Activated B cell treated with CpG ODN at 0.5 μM for 24 hours (primary cell): ENCODE measurements at regions not wholly inside any gene's neighbourhood (a gene's known extent, or its start where the extent isn't known, plus 50 kb on each side); places are given as distances from the start of the nearest gene placed in this dataset.

Experiments used
- ATAC-seq: fragments of 200-7000 bp; cut with Tn5 transposase; one replicate; pipeline ENCODE4 v1.10.0; 2021; ENCODE audit warnings: low read depth, mild to moderate bottlenecking, moderate library complexity
- CTCF ChIA-PET: fragments of 350-600 bp; sonication (Branson Sonifier 250); formaldehyde crosslinking; loops from one replicate; lab custom pipeline; 2021; ENCODE audit warnings: antibody characterized with exemption; lab: Charles Lee
- POLR2A ChIA-PET: fragments of 350-600 bp; sonication (Branson Sonifier 250); formaldehyde crosslinking; loops from one replicate; lab custom pipeline; 2021; ENCODE audit warnings: antibody characterized with exemption; lab: Charles Lee
- DNase-seq: peaks from one replicate; pipeline ENCODE4 v3.0.0; 2022
- H3K27ac Mint-ChIP-seq: one replicate; pipeline ENCODE4 v1.8.0; 2020; ENCODE audit warnings: mixed read lengths
- H3K27me3 Mint-ChIP-seq: one replicate; pipeline ENCODE4 v1.8.0; 2021; ENCODE audit warnings: mixed read lengths
- H3K36me3 Mint-ChIP-seq: one replicate; pipeline ENCODE4 v1.8.0; 2021; ENCODE audit warnings: low read depth, mixed read lengths
- H3K4me1 Mint-ChIP-seq: one replicate; pipeline ENCODE4 v1.8.0; 2021; ENCODE audit warnings: mixed read lengths
- H3K4me3 Mint-ChIP-seq: one replicate; pipeline ENCODE4 v1.8.0; 2020; ENCODE audit warnings: mild to moderate bottlenecking, mixed read lengths
- H3K9me3 Mint-ChIP-seq: one replicate; pipeline ENCODE4 v1.8.0; 2020; ENCODE audit warnings: mixed read lengths
- intact Hi-C: fragments of 100-400 bp; cut with micrococcal nuclease; formaldehyde crosslinking; loops from one replicate; pipeline ENCODE4 v1.15.1; 2024
- TF ChIP-seq, protein P1 (sequence below): fragments of 200-600 bp; IDR thresholded peaks from one replicate; pipeline ENCODE4 v1.8.0; 2022; ENCODE audit warnings: antibody characterized with exemption, mild to moderate bottlenecking

DNA sequence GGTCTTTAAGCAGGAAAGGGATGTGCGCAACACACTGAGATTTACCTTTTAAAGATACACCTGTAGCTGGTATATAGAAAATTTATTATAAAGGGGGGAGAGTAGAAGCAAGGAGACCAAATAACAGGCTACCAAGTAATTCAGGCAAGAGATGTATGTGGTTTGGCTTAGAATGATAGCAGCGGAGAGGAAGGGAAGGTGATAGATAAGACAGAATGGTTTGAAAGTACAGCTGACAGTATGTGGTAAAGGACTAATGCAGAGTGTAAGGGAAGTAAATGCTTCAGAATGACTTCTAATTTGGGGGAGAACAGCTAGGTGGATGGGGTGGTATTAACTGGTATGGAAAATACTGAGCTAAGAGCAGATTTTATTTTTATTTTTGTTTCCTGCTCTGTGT, 308.9 kb downstream of the ANTXR2 start:
- H3K4me3 Mint-ChIP-seq: no peak overlapping the region
- CTCF ChIA-PET: no interaction called here
- no peaks in the 10 kb centered on the region for H3K36me3 Mint-ChIP-seq

DNA sequence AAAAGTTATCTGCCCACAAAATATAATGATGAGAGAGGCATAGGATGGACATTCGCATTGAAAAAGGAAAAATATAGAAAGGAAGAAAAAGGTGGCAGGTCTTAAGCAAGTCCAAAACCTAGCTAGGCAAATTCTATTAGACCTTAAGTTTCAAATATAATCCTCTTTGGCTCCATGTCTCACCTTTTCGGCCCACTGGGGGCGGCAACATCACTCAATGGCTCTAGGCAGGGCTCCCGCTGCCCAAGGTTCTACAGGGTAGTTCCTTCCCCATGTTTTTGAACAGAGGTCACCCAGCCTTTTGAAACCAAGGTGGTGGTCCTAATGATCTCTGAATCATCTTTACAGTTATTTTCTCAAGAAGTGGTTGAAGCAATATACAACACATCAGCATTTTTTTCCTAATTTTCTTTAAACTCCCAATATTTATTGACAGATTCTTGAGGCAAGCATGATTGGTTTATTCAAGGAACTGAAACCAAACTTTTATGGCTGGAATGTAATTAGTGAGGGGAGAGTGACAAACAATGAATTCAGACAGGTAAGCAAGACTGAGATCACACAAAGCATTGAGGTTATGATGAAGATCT, 309.4 kb downstream of the ANTXR2 start:
- POLR2A ChIA-PET: no interaction called here
- Mint-ChIP-seq H3K27me3 (no peaks in the 10 kb centered on the region), H3K9me3 (peaks cover 13% of the 10 kb centered on the region), H3K27ac (no peak overlapping the region), H3K4me1 (no peaks in the 10 kb centered on the region), H3K4me3 (no peak overlapping the region), H3K36me3 (no peaks in the 10 kb centered on the region)
- ATAC-seq (no peak), DNase-seq (no peak)
- CTCF ChIA-PET: no interaction called here
- intact Hi-C loops: no loop called here
- TF ChIP-seq, protein P1, sequence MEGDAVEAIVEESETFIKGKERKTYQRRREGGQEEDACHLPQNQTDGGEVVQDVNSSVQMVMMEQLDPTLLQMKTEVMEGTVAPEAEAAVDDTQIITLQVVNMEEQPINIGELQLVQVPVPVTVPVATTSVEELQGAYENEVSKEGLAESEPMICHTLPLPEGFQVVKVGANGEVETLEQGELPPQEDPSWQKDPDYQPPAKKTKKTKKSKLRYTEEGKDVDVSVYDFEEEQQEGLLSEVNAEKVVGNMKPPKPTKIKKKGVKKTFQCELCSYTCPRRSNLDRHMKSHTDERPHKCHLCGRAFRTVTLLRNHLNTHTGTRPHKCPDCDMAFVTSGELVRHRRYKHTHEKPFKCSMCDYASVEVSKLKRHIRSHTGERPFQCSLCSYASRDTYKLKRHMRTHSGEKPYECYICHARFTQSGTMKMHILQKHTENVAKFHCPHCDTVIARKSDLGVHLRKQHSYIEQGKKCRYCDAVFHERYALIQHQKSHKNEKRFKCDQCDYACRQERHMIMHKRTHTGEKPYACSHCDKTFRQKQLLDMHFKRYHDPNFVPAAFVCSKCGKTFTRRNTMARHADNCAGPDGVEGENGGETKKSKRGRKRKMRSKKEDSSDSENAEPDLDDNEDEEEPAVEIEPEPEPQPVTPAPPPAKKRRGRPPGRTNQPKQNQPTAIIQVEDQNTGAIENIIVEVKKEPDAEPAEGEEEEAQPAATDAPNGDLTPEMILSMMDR: no peak

More for the DNA sequence above, 308.9 kb downstream of the ANTXR2 start:
- ATAC-seq (no peak), DNase-seq (no peak)
- H3K4me1 Mint-ChIP-seq: no peaks in the 10 kb centered on the region
- no peaks in the 10 kb centered on the region for H3K27me3 Mint-ChIP-seq
- POLR2A ChIA-PET: no interaction called here
- no peak overlapping the region for H3K27ac Mint-ChIP-seq
- TF ChIP-seq, protein P1: no peak
- peaks cover 13% of the 10 kb centered on the region for H3K9me3 Mint-ChIP-seq
- intact Hi-C loops: no loop called here

DNA sequence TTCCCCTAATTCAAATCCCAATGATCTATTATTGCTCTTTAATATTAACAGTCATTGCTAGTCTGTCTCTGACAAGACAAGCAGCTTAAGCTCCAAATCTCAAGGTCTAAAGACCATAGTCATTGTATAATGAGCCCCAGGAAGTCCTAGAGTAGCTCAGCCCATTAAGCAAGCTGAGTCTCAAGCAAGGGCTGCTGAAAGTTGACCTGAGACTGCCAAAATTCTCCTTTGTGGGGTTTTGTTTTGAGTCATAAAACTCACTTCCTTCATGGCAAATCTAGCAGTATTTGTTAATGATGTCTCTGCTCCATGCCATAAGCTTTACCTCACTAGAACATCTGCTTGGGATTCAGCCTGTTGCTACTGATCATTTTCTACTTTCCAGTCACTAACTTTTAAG, 313.2 kb downstream of the ANTXR2 start:
- DNase-seq (no peak), ATAC-seq (no peak)
- no peaks in the 10 kb centered on the region for H3K4me1 Mint-ChIP-seq
- no peaks in the 10 kb centered on the region for H3K9me3 Mint-ChIP-seq
- intact Hi-C loops: no loop called here
- H3K27me3 Mint-ChIP-seq: no peaks in the 10 kb centered on the region
- ChIA-PET CTCF (no interaction called here), POLR2A (no interaction called here)
- H3K4me3 Mint-ChIP-seq: no peak overlapping the region
- H3K36me3 Mint-ChIP-seq: no peaks in the 10 kb centered on the region
- TF ChIP-seq, protein P1: no peak
- H3K27ac Mint-ChIP-seq: no peak overlapping the region

DNA sequence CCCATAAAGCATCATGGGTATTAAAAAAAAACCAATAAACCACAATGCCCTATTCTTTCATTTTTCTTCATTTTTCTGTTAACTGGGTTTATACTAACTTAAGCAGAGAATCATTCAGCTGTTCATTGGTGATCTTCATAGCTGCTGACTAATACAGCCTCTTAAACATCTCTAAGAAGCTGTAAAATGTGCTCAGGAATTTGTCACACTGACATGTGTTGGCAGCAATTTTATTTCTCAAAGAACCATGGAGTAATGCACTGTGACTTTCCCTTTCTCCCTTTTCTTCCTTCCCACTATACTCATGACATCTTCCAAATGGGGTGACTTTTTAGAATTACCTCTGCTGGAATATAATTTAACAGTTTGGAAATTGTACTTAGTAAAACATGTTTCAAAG, 315.4 kb downstream of the ANTXR2 start:
- Mint-ChIP-seq H3K27me3 (no peaks in the 10 kb centered on the region), H3K36me3 (no peaks in the 10 kb centered on the region), H3K9me3 (no peaks in the 10 kb centered on the region), H3K4me1 (no peaks in the 10 kb centered on the region), H3K27ac (no peak overlapping the region), H3K4me3 (no peak overlapping the region)
- POLR2A ChIA-PET: no interaction called here
- no peak for DNase-seq
- ATAC-seq: no peak
- TF ChIP-seq, protein P1: no peak
- CTCF ChIA-PET: no interaction called here
- intact Hi-C loops: no loop called here

DNA sequence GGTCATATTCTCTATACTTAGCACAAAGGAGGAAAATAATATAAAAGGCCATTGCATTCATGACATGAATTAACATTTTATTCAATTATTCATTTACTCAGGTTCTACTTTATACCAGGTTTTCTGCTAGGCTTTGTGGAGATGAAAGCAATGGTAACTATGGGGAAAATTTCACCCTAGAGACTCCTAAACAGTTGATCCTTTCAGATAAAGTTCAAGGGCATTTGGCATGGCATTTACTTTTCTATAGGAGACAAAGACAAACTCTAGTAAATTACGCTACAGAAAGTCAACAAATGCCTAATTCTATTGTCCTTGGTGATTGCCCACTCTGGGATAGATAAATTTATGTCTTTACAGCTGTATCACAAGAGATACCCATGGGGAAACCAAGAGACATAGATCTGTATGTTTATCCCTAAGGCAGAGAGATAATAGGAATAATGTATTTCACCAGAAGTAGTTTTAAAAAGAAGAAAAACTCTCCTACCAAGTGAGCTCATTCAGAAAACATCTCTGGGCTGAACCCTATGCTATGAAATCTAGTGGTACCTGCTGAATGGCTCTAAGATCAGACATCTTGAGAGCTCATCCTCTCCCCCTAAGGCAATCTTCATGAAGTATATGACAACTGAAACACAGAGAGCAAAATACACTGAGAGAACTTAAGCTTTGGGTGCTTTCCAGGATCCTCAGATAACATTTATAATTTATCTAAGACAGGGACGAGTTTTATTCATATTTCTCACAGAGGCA, 316.7 kb downstream of the ANTXR2 start:
- Mint-ChIP-seq H3K4me1 (no peaks in the 10 kb centered on the region), H3K27me3 (no peaks in the 10 kb centered on the region), H3K4me3 (no peak overlapping the region), H3K9me3 (no peaks in the 10 kb centered on the region), H3K27ac (no peak overlapping the region), H3K36me3 (no peaks in the 10 kb centered on the region)
- intact Hi-C loops: no loop called here
- DNase-seq: no peak
- CTCF ChIA-PET: no interaction called here
- TF ChIP-seq, protein P1: no peak
- no peak for ATAC-seq
- POLR2A ChIA-PET: no interaction called here
